ENCODE measurements at regions not wholly inside any gene's neighbourhood (a gene's known extent, or its start where the extent isn't known, plus 50 kb on each side); places are given as distances from the start of the nearest gene placed in this dataset.

DNA sequence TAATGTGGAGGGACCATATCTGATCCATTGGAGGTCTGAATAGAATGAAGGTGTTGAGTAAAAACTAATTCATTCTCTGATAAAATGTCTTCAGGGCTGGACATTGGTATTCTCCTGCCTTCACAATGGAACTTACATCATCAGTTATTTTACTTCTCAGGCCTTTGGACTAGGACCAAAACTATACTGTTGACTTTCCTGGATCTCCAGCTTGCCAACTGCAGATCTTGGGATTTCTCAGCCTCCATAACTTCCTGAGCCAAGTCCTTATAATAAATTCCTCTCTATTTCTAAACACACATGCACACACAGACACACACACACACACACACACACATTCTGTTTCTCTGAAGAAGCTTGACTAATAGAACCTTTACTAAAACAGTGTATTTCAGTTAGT is 1858.6 kb upstream of the ADGRL3 start:
- TF ChIP-seq, protein P1, sequence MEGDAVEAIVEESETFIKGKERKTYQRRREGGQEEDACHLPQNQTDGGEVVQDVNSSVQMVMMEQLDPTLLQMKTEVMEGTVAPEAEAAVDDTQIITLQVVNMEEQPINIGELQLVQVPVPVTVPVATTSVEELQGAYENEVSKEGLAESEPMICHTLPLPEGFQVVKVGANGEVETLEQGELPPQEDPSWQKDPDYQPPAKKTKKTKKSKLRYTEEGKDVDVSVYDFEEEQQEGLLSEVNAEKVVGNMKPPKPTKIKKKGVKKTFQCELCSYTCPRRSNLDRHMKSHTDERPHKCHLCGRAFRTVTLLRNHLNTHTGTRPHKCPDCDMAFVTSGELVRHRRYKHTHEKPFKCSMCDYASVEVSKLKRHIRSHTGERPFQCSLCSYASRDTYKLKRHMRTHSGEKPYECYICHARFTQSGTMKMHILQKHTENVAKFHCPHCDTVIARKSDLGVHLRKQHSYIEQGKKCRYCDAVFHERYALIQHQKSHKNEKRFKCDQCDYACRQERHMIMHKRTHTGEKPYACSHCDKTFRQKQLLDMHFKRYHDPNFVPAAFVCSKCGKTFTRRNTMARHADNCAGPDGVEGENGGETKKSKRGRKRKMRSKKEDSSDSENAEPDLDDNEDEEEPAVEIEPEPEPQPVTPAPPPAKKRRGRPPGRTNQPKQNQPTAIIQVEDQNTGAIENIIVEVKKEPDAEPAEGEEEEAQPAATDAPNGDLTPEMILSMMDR (conservative IDR thresholded peaks at IDR 0.05; ENCODE audit: low read length): no peak
- no peak for TF ChIP-seq EZH2phosphoT487 (IDR thresholded peaks at IDR 0.05; ENCODE audit: borderline replicate concordance)

GRCh38 chr4:59348949-59349348 is 1851.2 kb upstream of the ADGRL3 start:
- no peaks in the 10 kb centered on the region for H3K36me3 ChIP-seq (ENCODE audit: insufficient read depth, low read length)
- no peaks in the 10 kb centered on the region for H3K79me2 ChIP-seq (ENCODE audit: insufficient read depth, low read length)
- no peak overlapping the region for H3K4me2 ChIP-seq (ENCODE audit: low read depth, low read length, poor library complexity, severe bottlenecking)
- H3K27me3 ChIP-seq (ENCODE audit: insufficient read depth, low read length, poor library complexity, severe bottlenecking): no peaks in the 10 kb centered on the region
- H3K4me1 ChIP-seq (ENCODE audit: insufficient read depth, low read length, poor library complexity, severe bottlenecking): no peaks in the 10 kb centered on the region
- no peak overlapping the region for H3K4me3 ChIP-seq (ENCODE audit: low read length, poor library complexity, severe bottlenecking)
- no peaks in the 10 kb centered on the region for H4K20me1 ChIP-seq (ENCODE audit: insufficient read depth, low read length, poor library complexity, severe bottlenecking)
- H3F3A ChIP-seq (ENCODE audit: low read depth): no peaks in the 10 kb centered on the region
- no peaks in the 10 kb centered on the region for H3K9me3 ChIP-seq (ENCODE audit: insufficient read depth, low read depth, low read length)
- H2AFZ ChIP-seq (ENCODE audit: low read length): no peak overlapping the region
- no peak overlapping the region for H3K9ac ChIP-seq (ENCODE audit: low read depth, low read length, poor library complexity, severe bottlenecking)
- TF ChIP-seq, protein P1 (conservative IDR thresholded peaks at IDR 0.05; ENCODE audit: low read length): no peak
- H3K9me2 ChIP-seq (replicated peaks; ENCODE audit: low read depth, low read length): no peaks in the 10 kb centered on the region

More for the DNA sequence above, 1858.6 kb upstream of the ADGRL3 start:
- no peak overlapping the region for H3K4me2 ChIP-seq (ENCODE audit: low read depth, low read length, poor library complexity, severe bottlenecking)
- no peaks in the 10 kb centered on the region for H3K4me1 ChIP-seq (ENCODE audit: insufficient read depth, low read length, poor library complexity, severe bottlenecking)
- H3K4me3 ChIP-seq (ENCODE audit: low read length, poor library complexity, severe bottlenecking): no peak overlapping the region
- H3F3A ChIP-seq (ENCODE audit: low read depth): no peaks in the 10 kb centered on the region
- H3K79me2 ChIP-seq (ENCODE audit: insufficient read depth, low read length): no peaks in the 10 kb centered on the region
- H3K36me3 ChIP-seq (ENCODE audit: insufficient read depth, low read length): no peaks in the 10 kb centered on the region
- H3K9me2 ChIP-seq (replicated peaks; ENCODE audit: low read depth, low read length): no peaks in the 10 kb centered on the region
- no peaks in the 10 kb centered on the region for H3K9me3 ChIP-seq (ENCODE audit: insufficient read depth, low read depth, low read length)
- H3K27me3 ChIP-seq (ENCODE audit: insufficient read depth, low read length, poor library complexity, severe bottlenecking): no peaks in the 10 kb centered on the region
- no peak overlapping the region for H3K9ac ChIP-seq (ENCODE audit: low read depth, low read length, poor library complexity, severe bottlenecking)
- H2AFZ ChIP-seq (ENCODE audit: low read length): no peak overlapping the region
- no peaks in the 10 kb centered on the region for H4K20me1 ChIP-seq (ENCODE audit: insufficient read depth, low read length, poor library complexity, severe bottlenecking)

GRCh38 chr4:59369229-59369628 is 1830.9 kb upstream of the ADGRL3 start:
- H3K4me3 ChIP-seq (ENCODE audit: low read length, poor library complexity, severe bottlenecking): no peak overlapping the region
- H4K20me1 ChIP-seq (ENCODE audit: insufficient read depth, low read length, poor library complexity, severe bottlenecking): no peaks in the 10 kb centered on the region
- H3K4me2 ChIP-seq (ENCODE audit: low read depth, low read length, poor library complexity, severe bottlenecking): no peak overlapping the region
- no peaks in the 10 kb centered on the region for H3K27me3 ChIP-seq (ENCODE audit: insufficient read depth, low read length, poor library complexity, severe bottlenecking)
- H2AFZ ChIP-seq (ENCODE audit: low read length): no peak overlapping the region
- no peaks in the 10 kb centered on the region for H3K9me2 ChIP-seq (replicated peaks; ENCODE audit: low read depth, low read length)
- H3F3A ChIP-seq (ENCODE audit: low read depth): no peaks in the 10 kb centered on the region
- TF ChIP-seq, protein P1 (conservative IDR thresholded peaks at IDR 0.05; ENCODE audit: low read length): no peak
- no peak for TF ChIP-seq EZH2phosphoT487 (IDR thresholded peaks at IDR 0.05; ENCODE audit: borderline replicate concordance)
- H3K4me1 ChIP-seq (ENCODE audit: insufficient read depth, low read length, poor library complexity, severe bottlenecking): no peaks in the 10 kb centered on the region
- H3K9me3 ChIP-seq (ENCODE audit: insufficient read depth, low read depth, low read length): no peaks in the 10 kb centered on the region
- no peaks in the 10 kb centered on the region for H3K79me2 ChIP-seq (ENCODE audit: insufficient read depth, low read length)
- no peaks in the 10 kb centered on the region for H3K36me3 ChIP-seq (ENCODE audit: insufficient read depth, low read length)
- no peak overlapping the region for H3K9ac ChIP-seq (ENCODE audit: low read depth, low read length, poor library complexity, severe bottlenecking)
